Keratinocyte (primary cell): ENCODE measurements at regions not wholly inside any gene's neighbourhood (a gene's known extent, or its start where the extent isn't known, plus 50 kb on each side); places are given as distances from the start of the nearest gene placed in this dataset.
"Not testable (repeated sequence)": the region's sequence is repeated elsewhere in the genome, so short reads cannot be mapped to it uniquely, and the experiment has no call there.

Source experiments
- CTCF ChIP-seq, 3 experiments: IDR thresholded peaks in 1 of 3; conservative IDR thresholded peaks in 1 of 3; optimal IDR thresholded peaks in 1 of 3; 2 replicates in 2 of 3; 3 replicates in 1 of 3; pipeline versions ENCODE3 to v1.5.1; 2011; ENCODE audit warnings: low read length in 3 of 3, mild to moderate bottlenecking in 3 of 3, moderate library complexity in 2 of 3, control low read depth in 1 of 3, inconsistent platforms in 1 of 3; ENCODE audit not compliant: insufficient read depth in 2 of 3; ENCODE audit errors: extremely low read depth in 1 of 3
- EZH2 ChIP-seq: IDR thresholded peaks from one replicate; pipeline ENCODE4 v1.6.1; 2012; ENCODE audit warnings: inconsistent platforms, mild to moderate bottlenecking, low read length, moderate library complexity

GRCh38 chr4:118539412-118540077, 145.6 kb upstream of the METTL14 start:
- not testable (repeated sequence) for TF ChIP-seq CTCF (optimal IDR thresholded peaks at IDR 0.05 in 1 of 3, IDR thresholded peaks at IDR 0.05 in 1 of 3, conservative IDR thresholded peaks at IDR 0.05 in 1 of 3; ENCODE audit: extremely low read depth in 1 of 3, insufficient read depth in 2 of 3, low read length in 3 of 3); EZH2
